ENCODE measurements at regions not wholly inside any gene's neighbourhood (a gene's known extent, or its start where the extent isn't known, plus 50 kb on each side); places are given as distances from the start of the nearest gene placed in this dataset.

GRCh38 chr2:108119492-108119891, 120.3 kb upstream of the SULT1C3 start:
- DNase-seq (ENCODE audit: low read depth in 1 of 2, low spot score in 1 of 2), result no peak
- Histone ChIP-seq H3K27ac (replicated peaks) (no peak overlapping the region), H3K27me3 (ENCODE audit: insufficient read depth, poor library complexity, severe bottlenecking) (no peaks in the 10 kb centered on the region), H3K4me3 (replicated peaks; ENCODE audit: insufficient read depth, low read length) (no peak overlapping the region)
- TF ChIP-seq GABPA (IDR thresholded peaks at IDR 0.05; ENCODE audit: low read depth), result no peak
- no peak for TF ChIP-seq CTCF (IDR thresholded peaks at IDR 0.05; ENCODE audit: insufficient read depth, low read length)
- TF ChIP-seq POLR2AphosphoS5 (IDR thresholded peaks at IDR 0.05; ENCODE audit: low read depth), result no peak
- no peak for TF ChIP-seq REST (IDR thresholded peaks at IDR 0.05; ENCODE audit: insufficient replicate concordance, low read depth)
- TF ChIP-seq SPI1 (IDR thresholded peaks at IDR 0.05; ENCODE audit: borderline replicate concordance, low read depth), result no peak

- TF ChIP-seq REST (IDR thresholded peaks at IDR 0.05; ENCODE audit: insufficient replicate concordance, low read depth) (no peak), CTCF (IDR thresholded peaks at IDR 0.05; ENCODE audit: insufficient read depth, low read length) (no peak), GABPA (IDR thresholded peaks at IDR 0.05; ENCODE audit: low read depth) (no peak), POLR2AphosphoS5 (IDR thresholded peaks at IDR 0.05; ENCODE audit: low read depth) (no peak), SPI1 (IDR thresholded peaks at IDR 0.05; ENCODE audit: borderline replicate concordance, low read depth) (no peak)
- Histone ChIP-seq H3K27ac (replicated peaks) (no peak overlapping the region), H3K27me3 (ENCODE audit: insufficient read depth, poor library complexity, severe bottlenecking) (no peaks in the 10 kb centered on the region), H3K4me3 (replicated peaks; ENCODE audit: insufficient read depth, low read length) (no peak overlapping the region)
- no peak for DNase-seq (ENCODE audit: low read depth in 1 of 2, low spot score in 1 of 2)
These were observed 114.9 kb upstream of the SULT1C3 start for GRCh38 chr2:108124736-108125495.

- Histone ChIP-seq H3K27ac (replicated peaks) (no peak overlapping the region), H3K4me3 (replicated peaks; ENCODE audit: insufficient read depth, low read length) (no peak overlapping the region), H3K27me3 (ENCODE audit: insufficient read depth, poor library complexity, severe bottlenecking) (no peaks in the 10 kb centered on the region)
- TF ChIP-seq SPI1 (IDR thresholded peaks at IDR 0.05; ENCODE audit: borderline replicate concordance, low read depth), result no peak
- no peak for TF ChIP-seq REST (IDR thresholded peaks at IDR 0.05; ENCODE audit: insufficient replicate concordance, low read depth)
- TF ChIP-seq CTCF (IDR thresholded peaks at IDR 0.05; ENCODE audit: insufficient read depth, low read length), result no peak
- no peak for TF ChIP-seq GABPA (IDR thresholded peaks at IDR 0.05; ENCODE audit: low read depth)
- TF ChIP-seq POLR2AphosphoS5 (IDR thresholded peaks at IDR 0.05; ENCODE audit: low read depth), result no peak
- DNase-seq (ENCODE audit: low read depth in 1 of 2, low spot score in 1 of 2), result no peak
These were observed 114.2 kb upstream of the SULT1C3 start for GRCh38 chr2:108125581-108125980.
